ENCODE measurements at regions not wholly inside any gene's neighbourhood (a gene's known extent, or its start where the extent isn't known, plus 50 kb on each side); places are given as distances from the start of the nearest gene placed in this dataset.
"Not testable (repeated sequence)": the region's sequence is repeated elsewhere in the genome, so short reads cannot be mapped to it uniquely, and the experiment has no call there.

DNA sequence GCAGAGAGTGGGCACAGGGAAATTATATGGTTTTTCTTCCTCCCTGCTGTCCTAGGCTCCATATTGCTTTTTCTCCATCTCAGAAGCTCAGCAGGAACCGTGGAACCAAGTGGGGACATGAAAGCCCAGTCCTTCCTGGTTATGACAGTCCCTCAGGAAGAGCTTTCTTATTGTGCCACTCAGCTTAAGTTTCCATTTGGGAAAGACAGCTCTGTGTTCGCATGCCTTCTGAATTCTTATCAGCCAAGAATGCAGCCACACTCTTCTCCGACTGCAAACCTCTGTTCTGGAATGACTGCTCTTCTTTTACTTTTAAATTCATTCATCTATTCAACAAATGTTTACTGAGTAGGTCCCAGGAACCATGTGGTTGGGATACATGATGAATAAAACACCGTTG lies 58.0 kb upstream of the PPARGC1A start:
- no peak overlapping the region for H3K4me3 ChIP-seq (ENCODE audit: low read depth, low read length)
- TF ChIP-seq CTCF (IDR thresholded peaks at IDR 0.05; ENCODE audit: low read depth, low read length) = no peak

- TF ChIP-seq CTCF (IDR thresholded peaks at IDR 0.05; ENCODE audit: low read depth, low read length) = no peak
- no peak overlapping the region for H3K4me3 ChIP-seq (ENCODE audit: low read depth, low read length)
These were observed 56.5 kb upstream of the PPARGC1A start for GRCh38 chr4:23946299-23946698.

- TF ChIP-seq CTCF (IDR thresholded peaks at IDR 0.05; ENCODE audit: low read depth, low read length) = no peak
- H3K4me3 ChIP-seq (ENCODE audit: low read depth, low read length) = no peak overlapping the region
These were observed 55.7 kb upstream of the PPARGC1A start for GRCh38 chr4:23945451-23946017.

GRCh38 chr4:23944556-23944955 lies 54.7 kb upstream of the PPARGC1A start:
- not testable (repeated sequence) for H3K4me3 ChIP-seq (ENCODE audit: low read depth, low read length)

DNA sequence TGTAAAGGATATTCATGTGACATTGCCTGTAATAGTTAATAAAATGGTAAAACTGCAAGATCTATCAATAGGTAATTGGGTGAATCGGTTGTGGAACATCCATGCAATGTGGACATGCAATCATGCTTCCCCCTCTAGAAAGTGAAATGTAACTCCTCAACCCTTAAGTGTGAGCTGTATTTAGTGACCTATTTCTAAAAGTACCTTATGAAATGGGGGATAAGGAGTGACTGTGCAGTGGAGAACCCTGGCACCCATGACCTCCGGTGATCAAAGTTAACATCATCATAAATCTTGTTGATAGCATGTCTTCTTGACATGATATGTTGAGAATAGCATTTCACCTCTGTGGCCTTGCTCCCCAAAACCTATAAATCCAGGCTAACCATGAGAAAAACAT lies 53.6 kb upstream of the PPARGC1A start:
- no peak for TF ChIP-seq CTCF (IDR thresholded peaks at IDR 0.05; ENCODE audit: low read depth, low read length)
- no peak overlapping the region for H3K4me3 ChIP-seq (ENCODE audit: low read depth, low read length)

GRCh38 chr4:23942471-23942870 lies 52.6 kb upstream of the PPARGC1A start:
- no peak for TF ChIP-seq CTCF (IDR thresholded peaks at IDR 0.05; ENCODE audit: low read depth, low read length)
- no peak overlapping the region for H3K4me3 ChIP-seq (ENCODE audit: low read depth, low read length)
